HCT116 (cell line): ENCODE measurements at regions not wholly inside any gene's neighbourhood (a gene's known extent, or its start where the extent isn't known, plus 50 kb on each side); places are given as distances from the start of the nearest gene placed in this dataset.

Experiments used
- ATAC-seq: fragments of 200-7000 bp; cut with Tn5 transposase; 2 replicates; pipeline ENCODE4 v1.9.1; 2020; ENCODE audit warnings: mild to moderate bottlenecking, moderate library complexity
- BruUV-seq: library from RNA; stranded (reverse); fragments of 400-500 nt; replicated peaks from 2 replicates; lab custom pipeline; 2021; lab: Mats Ljungman, UMichigan
- CTCF ChIA-PET: fragments of 300-600 bp; sonication (Branson Sonifier 250); formaldehyde crosslinking; loops from one replicate; lab custom pipeline; 2021; ENCODE audit warnings: antibody characterized with exemption; lab: Charles Lee
- POLR2A ChIA-PET: fragments of 300-600, 350-600 bp; sonication (Branson Sonifier 250); formaldehyde crosslinking; loops from one replicate; lab custom pipeline; 2021; ENCODE audit warnings: antibody characterized with exemption; lab: Charles Lee
- RAD21 ChIA-PET, 2 experiments: fragments of 300-600 bp; sonication (Branson Sonifier 250); formaldehyde crosslinking; loops; one replicate each; lab custom pipeline; 2023; ENCODE audit warnings: low total read pairs in 2 of 2; ENCODE audit not compliant: uncharacterized antibody in 2 of 2, unreplicated experiment in 2 of 2, low non-redundant PET in 1 of 2; lab: Charles Lee
- DNase-seq: peaks from one replicate; pipeline ENCODE4 v3.0.0-alpha.2; 2010; ENCODE audit warnings: low read depth, low spot score
- H2AFZ ChIP-seq: fragments of 200-600 bp; shearing (Covaris generic), sonication (generic); 2 replicates; pipeline ENCODE4 v1.6.1; 2017; ENCODE audit warnings: low read depth, mixed run types, mixed read lengths, antibody characterized with exemption, low read length; ENCODE audit not compliant: poor library complexity, severe bottlenecking
- H3K27ac ChIP-seq: 2 replicates; pipeline ENCODE4 v1.5.1; 2012; ENCODE audit warnings: low read depth, low read length
- H3K27me3 ChIP-seq: fragments of 200-600 bp; sonication (generic); 2 replicates; pipeline ENCODE4 v1.6.1; 2016; ENCODE audit warnings: mixed run types, low read length, mixed read lengths; ENCODE audit not compliant: insufficient read depth
- H3K36me3 ChIP-seq, 2 experiments: fragments of 200-500 bp in 1 of 2; fragments of 200-600 bp in 1 of 2; sonication (Bioruptor generic) in 1 of 2; sonication (generic) in 1 of 2; 2 replicates each; pipeline versions ENCODE4 v1.5.1 to v1.6.1; 2014 to 2016; ENCODE audit warnings: low read length in 2 of 2, inconsistent platforms in 1 of 2, mixed read lengths in 1 of 2, mixed run types in 1 of 2; ENCODE audit not compliant: insufficient read depth in 2 of 2, control insufficient read depth in 1 of 2
- H3K4me1 ChIP-seq, 2 experiments: fragments of 200-600 bp in 1 of 2; sonication (generic) in 1 of 2; 2 replicates each; pipeline versions ENCODE4 v1.5.1 to v1.6.1; 2012 to 2017; ENCODE audit warnings: low read length in 2 of 2, inconsistent platforms in 1 of 2, mild to moderate bottlenecking in 1 of 2, mixed read lengths in 1 of 2, mixed run types in 1 of 2, moderate library complexity in 1 of 2; ENCODE audit not compliant: insufficient read depth in 2 of 2, control insufficient read depth in 1 of 2
- H3K4me2 ChIP-seq: fragments of 200-600 bp; sonication (generic); 2 replicates; pipeline ENCODE4 v1.6.1; 2017; ENCODE audit warnings: mixed run types, low read length, mixed read lengths
- H3K4me3 ChIP-seq, 2 experiments: fragments of 200-600 bp in 1 of 2; sonication (generic) in 1 of 2; replicated peaks in 1 of 2; 2 replicates each; pipeline ENCODE4 v1.5.1; 2011 to 2016; ENCODE audit warnings: low read length in 2 of 2, control low read depth in 1 of 2, low read depth in 1 of 2, mild to moderate bottlenecking in 1 of 2, mixed read lengths in 1 of 2, mixed run types in 1 of 2
- H3K79me2 ChIP-seq: fragments of 200-600 bp; sonication (generic); 2 replicates; pipeline ENCODE4 v1.6.1; 2017; ENCODE audit warnings: mild to moderate bottlenecking, mixed run types, low read length, moderate library complexity, mixed read lengths; ENCODE audit not compliant: insufficient read depth
- H3K9ac ChIP-seq: fragments of 200-600 bp; sonication (generic); 2 replicates; pipeline ENCODE4 v1.6.1; 2016; ENCODE audit warnings: low read length, mixed read lengths
- H3K9me2 ChIP-seq: fragments of 200-600 bp; sonication (generic), shearing (Covaris generic); 2 replicates; pipeline ENCODE4 v1.6.1; 2017; ENCODE audit warnings: mixed run types, mild to moderate bottlenecking, moderate library complexity; ENCODE audit not compliant: insufficient read depth
- H3K9me3 ChIP-seq, 2 experiments: fragments of 200-500 bp in 1 of 2; fragments of 200-600 bp in 1 of 2; sonication (Bioruptor generic) in 1 of 2; sonication (generic) in 1 of 2; 2 replicates each; pipeline ENCODE4 v1.6.1; 2014 to 2017; ENCODE audit warnings: low read length in 2 of 2, mixed read lengths in 2 of 2, inconsistent platforms in 1 of 2, low read depth in 1 of 2, mild to moderate bottlenecking in 1 of 2, mixed run types in 1 of 2, moderate library complexity in 1 of 2; ENCODE audit not compliant: control insufficient read depth in 1 of 2, insufficient read depth in 1 of 2
- H4K20me1 ChIP-seq: fragments of 200-600 bp; sonication (generic), shearing (Covaris generic); 2 replicates; pipeline ENCODE4 v1.6.1; 2017; ENCODE audit warnings: mixed run types, mild to moderate bottlenecking, moderate library complexity; ENCODE audit not compliant: insufficient read depth
- FOSL1 ChIP-seq: IDR thresholded peaks from 2 replicates; pipeline ENCODE4 v1.6.1; 2012; ENCODE audit warnings: low read depth
- POLR2A ChIP-seq: IDR thresholded peaks from 2 replicates; pipeline ENCODE4 v1.7.0; 2011; ENCODE audit warnings: borderline replicate concordance; ENCODE audit not compliant: insufficient read depth, insufficient read length; ENCODE audit errors: extremely low read depth
- RAD21 ChIP-seq: IDR thresholded peaks from 2 replicates; pipeline ENCODE4 v1.6.1; 2012; ENCODE audit warnings: low read depth, mild to moderate bottlenecking
- SP1 ChIP-seq: IDR thresholded peaks from 2 replicates; pipeline ENCODE4 v1.6.1; 2012; ENCODE audit warnings: low read depth
- YY1 ChIP-seq: IDR thresholded peaks from 2 replicates; pipeline ENCODE4 v1.6.1; 2011; ENCODE audit warnings: low read length, low read depth, moderate library complexity, mild to moderate bottlenecking; ENCODE audit not compliant: insufficient replicate concordance; ENCODE audit errors: extremely low read depth
- intact Hi-C: fragments of 100-400 bp; cut with micrococcal nuclease; formaldehyde crosslinking; loops from 2 replicates; pipeline ENCODE4 v1.10.0; 2022
- TF ChIP-seq, protein P1 (sequence below): IDR thresholded peaks from 2 replicates; pipeline ENCODE4 v1.6.1; 2011; ENCODE audit warnings: mild to moderate bottlenecking, low read length, moderate library complexity; ENCODE audit not compliant: insufficient replicate concordance; ENCODE audit errors: extremely low read depth
- TF ChIP-seq, protein P2 (sequence below): IDR thresholded peaks from 2 replicates; pipeline ENCODE4 v1.6.1; 2012
- TF ChIP-seq, protein P3 (sequence below), 3 experiments: fragments of 200-600 bp in 1 of 3; sonication (generic) in 1 of 3; IDR thresholded peaks in 2 of 3; conservative IDR thresholded peaks in 1 of 3; 2 replicates each; pipeline ENCODE4 v1.5.1; 2012 to 2017; ENCODE audit warnings: low read depth in 2 of 3, low read length in 2 of 3, antibody characterized with exemption in 1 of 3, borderline replicate concordance in 1 of 3, control low read depth in 1 of 3, mild to moderate bottlenecking in 1 of 3, mixed read lengths in 1 of 3, mixed run types in 1 of 3, moderate library complexity in 1 of 3; ENCODE audit not compliant: insufficient read depth in 1 of 3

DNA sequence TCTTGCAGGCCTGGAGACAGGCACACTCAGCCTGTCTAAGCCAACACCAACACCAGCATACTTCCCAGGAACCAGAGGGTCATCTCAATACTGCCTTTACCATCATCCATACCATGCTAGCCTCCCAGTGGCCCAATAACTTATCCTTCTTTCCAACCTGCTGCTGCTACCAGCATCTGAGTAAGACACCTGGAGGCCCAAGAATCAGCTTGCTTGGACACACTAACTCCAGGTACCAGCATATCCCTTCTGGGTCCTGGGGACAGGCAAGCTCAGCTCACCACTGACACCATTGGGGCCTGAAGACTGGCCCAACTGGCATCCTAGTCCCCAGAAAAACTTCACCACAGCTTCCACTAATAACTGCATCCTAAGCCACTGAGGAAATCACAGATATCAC, 205.3 kb downstream of the CD109 start:
- no TSS peak for BruUV-seq
- Histone ChIP-seq H3K79me2 (no peaks in the 10 kb centered on the region), H3K4me1 (no peaks in the 10 kb centered on the region), H3K27ac (no peak overlapping the region), H3K27me3 (no peaks in the 10 kb centered on the region), H4K20me1 (no peaks in the 10 kb centered on the region), H3K4me3 (no peak overlapping the region), H3K9me2 (no peaks in the 10 kb centered on the region), H3K9ac (no peak overlapping the region), H3K4me2 (no peak overlapping the region), H3K9me3 (peaks cover 0 to 6% of the 10 kb centered on the region in 2 experiments; a peak in 1 of 4 replicates), H3K36me3 (no peaks in the 10 kb centered on the region), H2AFZ (no peak overlapping the region)
- ATAC-seq, result no peak
- TF ChIP-seq, protein P1, sequence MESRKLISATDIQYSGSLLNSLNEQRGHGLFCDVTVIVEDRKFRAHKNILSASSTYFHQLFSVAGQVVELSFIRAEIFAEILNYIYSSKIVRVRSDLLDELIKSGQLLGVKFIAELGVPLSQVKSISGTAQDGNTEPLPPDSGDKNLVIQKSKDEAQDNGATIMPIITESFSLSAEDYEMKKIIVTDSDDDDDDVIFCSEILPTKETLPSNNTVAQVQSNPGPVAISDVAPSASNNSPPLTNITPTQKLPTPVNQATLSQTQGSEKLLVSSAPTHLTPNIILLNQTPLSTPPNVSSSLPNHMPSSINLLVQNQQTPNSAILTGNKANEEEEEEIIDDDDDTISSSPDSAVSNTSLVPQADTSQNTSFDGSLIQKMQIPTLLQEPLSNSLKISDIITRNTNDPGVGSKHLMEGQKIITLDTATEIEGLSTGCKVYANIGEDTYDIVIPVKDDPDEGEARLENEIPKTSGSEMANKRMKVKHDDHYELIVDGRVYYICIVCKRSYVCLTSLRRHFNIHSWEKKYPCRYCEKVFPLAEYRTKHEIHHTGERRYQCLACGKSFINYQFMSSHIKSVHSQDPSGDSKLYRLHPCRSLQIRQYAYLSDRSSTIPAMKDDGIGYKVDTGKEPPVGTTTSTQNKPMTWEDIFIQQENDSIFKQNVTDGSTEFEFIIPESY, result no peak
- TF ChIP-seq YY1, result no peak
- TF ChIP-seq, protein P2, sequence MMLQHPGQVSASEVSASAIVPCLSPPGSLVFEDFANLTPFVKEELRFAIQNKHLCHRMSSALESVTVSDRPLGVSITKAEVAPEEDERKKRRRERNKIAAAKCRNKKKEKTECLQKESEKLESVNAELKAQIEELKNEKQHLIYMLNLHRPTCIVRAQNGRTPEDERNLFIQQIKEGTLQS, result no peak
- TF ChIP-seq POLR2A, result no peak
- no peak for TF ChIP-seq FOSL1
- POLR2A ChIA-PET, result no interaction called here
- intact Hi-C loops, result no loop called here
- DNase-seq, result no peak
- CTCF ChIA-PET, result no interaction called here
- RAD21 ChIA-PET, result no interaction called here

DNA sequence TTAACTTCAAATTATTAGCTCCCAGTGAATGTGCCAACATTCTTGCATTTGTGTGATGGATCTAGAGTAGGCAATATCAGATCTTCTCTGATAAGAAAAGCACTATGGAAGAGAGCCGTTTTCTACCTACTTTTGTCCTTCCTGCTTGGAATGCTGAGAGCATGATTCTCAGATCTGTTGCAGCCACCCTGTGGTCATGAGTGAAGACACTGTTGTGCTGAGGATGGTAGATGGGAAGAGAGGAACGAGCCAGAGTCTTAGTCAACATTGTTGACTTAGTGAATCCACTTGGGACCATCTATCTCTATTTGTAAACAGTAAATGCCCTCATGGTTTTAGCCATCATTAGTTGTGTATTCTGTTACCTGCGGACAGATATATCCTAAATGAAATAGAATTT, 202.6 kb downstream of the CD109 start:
- no peak for ATAC-seq
- ChIA-PET CTCF (no interaction called here), RAD21 (no interaction called here), POLR2A (no interaction called here)
- Histone ChIP-seq H3K79me2 (no peaks in the 10 kb centered on the region), H3K9me2 (no peaks in the 10 kb centered on the region), H3K4me3 (no peak overlapping the region), H3K27ac (no peak overlapping the region), H3K9ac (no peak overlapping the region), H3K36me3 (no peaks in the 10 kb centered on the region), H3K9me3 (peaks cover 0 to 6% of the 10 kb centered on the region in 2 experiments; a peak in 1 of 4 replicates), H2AFZ (no peak overlapping the region), H3K4me1 (no peaks in the 10 kb centered on the region), H3K27me3 (no peaks in the 10 kb centered on the region), H3K4me2 (no peak overlapping the region), H4K20me1 (no peaks in the 10 kb centered on the region)
- BruUV-seq, result no TSS peak
- intact Hi-C loops, result no loop called here
- TF ChIP-seq RAD21 (peak; percentile 42), SP1 (no peak)
- TF ChIP-seq, protein P3, sequence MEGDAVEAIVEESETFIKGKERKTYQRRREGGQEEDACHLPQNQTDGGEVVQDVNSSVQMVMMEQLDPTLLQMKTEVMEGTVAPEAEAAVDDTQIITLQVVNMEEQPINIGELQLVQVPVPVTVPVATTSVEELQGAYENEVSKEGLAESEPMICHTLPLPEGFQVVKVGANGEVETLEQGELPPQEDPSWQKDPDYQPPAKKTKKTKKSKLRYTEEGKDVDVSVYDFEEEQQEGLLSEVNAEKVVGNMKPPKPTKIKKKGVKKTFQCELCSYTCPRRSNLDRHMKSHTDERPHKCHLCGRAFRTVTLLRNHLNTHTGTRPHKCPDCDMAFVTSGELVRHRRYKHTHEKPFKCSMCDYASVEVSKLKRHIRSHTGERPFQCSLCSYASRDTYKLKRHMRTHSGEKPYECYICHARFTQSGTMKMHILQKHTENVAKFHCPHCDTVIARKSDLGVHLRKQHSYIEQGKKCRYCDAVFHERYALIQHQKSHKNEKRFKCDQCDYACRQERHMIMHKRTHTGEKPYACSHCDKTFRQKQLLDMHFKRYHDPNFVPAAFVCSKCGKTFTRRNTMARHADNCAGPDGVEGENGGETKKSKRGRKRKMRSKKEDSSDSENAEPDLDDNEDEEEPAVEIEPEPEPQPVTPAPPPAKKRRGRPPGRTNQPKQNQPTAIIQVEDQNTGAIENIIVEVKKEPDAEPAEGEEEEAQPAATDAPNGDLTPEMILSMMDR (IDR thresholded peaks at IDR 0.05 in 2 of 3, conservative IDR thresholded peaks at IDR 0.05 in 1 of 3; ENCODE audit: borderline replicate concordance in 1 of 3, insufficient read depth in 1 of 3, low read depth in 2 of 3, low read length in 2 of 3), result peak in 1 of 3 experiments; percentile 11; a peak in 1 of 6 replicates
- no peak for DNase-seq
